PFSK-1 (cell line): ENCODE measurements at regions not wholly inside any gene's neighbourhood (a gene's known extent, or its start where the extent isn't known, plus 50 kb on each side); places are given as distances from the start of the nearest gene placed in this dataset.

Experiments used
- POLR2AphosphoS5 ChIP-seq: IDR thresholded peaks from 2 replicates; pipeline ENCODE4 v1.6.1; 2012; ENCODE audit warnings: low read depth, mild to moderate bottlenecking, control low read depth, low read length, moderate library complexity
- SIN3A ChIP-seq: IDR thresholded peaks from 2 replicates; pipeline ENCODE4 v1.6.1; 2012; ENCODE audit warnings: mild to moderate bottlenecking, low read length, moderate library complexity, borderline replicate concordance; ENCODE audit not compliant: insufficient read depth
- TAF1 ChIP-seq: IDR thresholded peaks from 2 replicates; pipeline ENCODE4 v1.6.1; 2012; ENCODE audit warnings: low read length, control low read depth, borderline replicate concordance; ENCODE audit not compliant: insufficient read depth

GRCh38 chr2:64819361-64819760, 165.6 kb upstream of the SERTAD2 start:
- TF ChIP-seq TAF1 = no peak
- no peak for TF ChIP-seq SIN3A
- TF ChIP-seq POLR2AphosphoS5 = no peak
